H1 (cell line): ENCODE measurements at regions not wholly inside any gene's neighbourhood (a gene's known extent, or its start where the extent isn't known, plus 50 kb on each side); places are given as distances from the start of the nearest gene placed in this dataset.

Experiments used
- CTCF ChIA-PET: fragments of 300-600 bp; sonication (Branson Sonifier 250); formaldehyde crosslinking; loops from one replicate; lab custom pipeline; 2021; ENCODE audit not compliant: partially characterized antibody; lab: Charles Lee
- POLR2A ChIA-PET: fragments of 300-600 bp; sonication (Branson Sonifier 250); formaldehyde crosslinking; loops from one replicate; lab custom pipeline; 2021; ENCODE audit warnings: inconsistent platforms; ENCODE audit not compliant: partially characterized antibody; lab: Charles Lee
- DNase-seq, 2 experiments: peaks; one replicate each; pipeline versions ENCODE4 v3.0.0 to v3.0.0-alpha.2; 2010 to 2022; ENCODE audit warnings: low spot score in 2 of 2, low read depth in 1 of 2, mixed read lengths in 1 of 2
- FAIRE-seq: peaks from 2 replicates; lab custom pipeline; 2011; peaks lifted over from hg19 to GRCh38; lab: Jason Lieb, UNC
- H2AFZ ChIP-seq: 2 replicates; pipeline ENCODE4 v1.8.1; 2012; ENCODE audit warnings: low read length, inconsistent platforms
- H2AK5ac ChIP-seq: 2 replicates; pipeline ENCODE4 v1.6.1; 2013; ENCODE audit warnings: low read depth, low read length
- H2BK120ac ChIP-seq: replicated peaks from 2 replicates; pipeline ENCODE3; 2013; ENCODE audit warnings: low read depth, low read length, inconsistent platforms
- H2BK12ac ChIP-seq: 2 replicates; pipeline ENCODE4 v1.6.1; 2013; ENCODE audit warnings: low read depth, low read length
- H2BK15ac ChIP-seq: 2 replicates; pipeline ENCODE4 v1.6.1; 2013; ENCODE audit warnings: low read length
- H2BK20ac ChIP-seq: 2 replicates; pipeline ENCODE4 v1.6.1; 2013; ENCODE audit warnings: low read length
- H2BK5ac ChIP-seq: 2 replicates; pipeline ENCODE4 v1.6.1; 2013; ENCODE audit warnings: low read depth, low read length
- H3K14ac ChIP-seq: 2 replicates; pipeline ENCODE4 v1.6.1; 2013; ENCODE audit warnings: inconsistent platforms; ENCODE audit not compliant: insufficient read length
- H3K18ac ChIP-seq: 2 replicates; pipeline ENCODE4 v1.6.1; 2013; ENCODE audit warnings: low read length; ENCODE audit errors: extremely low read depth
- H3K23ac ChIP-seq: 2 replicates; pipeline ENCODE4 v1.6.1; 2013; ENCODE audit warnings: inconsistent platforms; ENCODE audit not compliant: insufficient read length
- H3K23me2 ChIP-seq: 2 replicates; pipeline ENCODE4 v1.6.1; 2013; ENCODE audit warnings: low read depth, low read length
- H3K27ac ChIP-seq: 2 replicates; pipeline ENCODE4 v1.6.1; 2011; ENCODE audit warnings: low read depth, low read length, inconsistent platforms
- H3K27me3 ChIP-seq, 4 experiments: replicated peaks in 1 of 4; 1 replicate in 1 of 4; 2 replicates in 3 of 4; pipeline versions ENCODE4 v1.6.1 to v1.8.1; 2011 to 2013; ENCODE audit warnings: low read length in 3 of 4, mild to moderate bottlenecking in 3 of 4, inconsistent platforms in 2 of 4, mixed read lengths in 2 of 4, moderate library complexity in 1 of 4; ENCODE audit not compliant: control insufficient read depth in 3 of 4, insufficient read depth in 3 of 4; ENCODE audit errors: extremely low read depth in 1 of 4
- H3K36me3 ChIP-seq, 4 experiments: 2 replicates each; pipeline versions ENCODE4 v1.6.1 to v1.8.1; 2011 to 2013; ENCODE audit warnings: mild to moderate bottlenecking in 4 of 4, low read length in 3 of 4, moderate library complexity in 2 of 4, control low read depth in 1 of 4, inconsistent platforms in 1 of 4; ENCODE audit not compliant: insufficient read depth in 4 of 4, control insufficient read depth in 2 of 4
- H3K4ac ChIP-seq: replicated peaks from 2 replicates; pipeline ENCODE3; 2013; ENCODE audit warnings: low read length, low read depth, mixed read lengths, inconsistent platforms; ENCODE audit not compliant: insufficient read length
- H3K4me1 ChIP-seq, 4 experiments: replicated peaks in 1 of 4; 1 replicate in 1 of 4; 2 replicates in 3 of 4; pipeline versions ENCODE4 v1.6.1 to v1.8.1; 2011 to 2013; ENCODE audit warnings: low read length in 3 of 4, inconsistent platforms in 2 of 4, mixed read lengths in 1 of 4; ENCODE audit not compliant: insufficient read depth in 4 of 4, control insufficient read depth in 3 of 4
- H3K4me2 ChIP-seq, 2 experiments: 2 replicates each; pipeline versions ENCODE4 v1.6.1 to v1.8.1; 2011 to 2013; ENCODE audit warnings: low read depth in 2 of 2, low read length in 2 of 2, control low read depth in 1 of 2, inconsistent platforms in 1 of 2, mild to moderate bottlenecking in 1 of 2; ENCODE audit not compliant: insufficient read depth in 1 of 2
- H3K4me3 ChIP-seq, 4 experiments: fragments of 200-600, 300-600 bp in 1 of 4; sonication (generic), shearing (Covaris generic), sonication (Bioruptor Twin) in 1 of 4; 2 replicates each; pipeline versions ENCODE4 v1.5.1 to v1.8.1; 2011 to 2016; ENCODE audit warnings: low read length in 4 of 4, low read depth in 3 of 4, control low read depth in 2 of 4, inconsistent platforms in 2 of 4, mild to moderate bottlenecking in 2 of 4, mixed read lengths in 1 of 4, moderate library complexity in 1 of 4; ENCODE audit not compliant: insufficient read depth in 2 of 4; ENCODE audit errors: extremely low read depth in 1 of 4
- H3K56ac ChIP-seq: replicated peaks from 2 replicates; pipeline ENCODE3; 2013; ENCODE audit warnings: low read depth, mild to moderate bottlenecking, mixed read lengths, low read length, inconsistent platforms; ENCODE audit not compliant: insufficient read length
- H3K79me1 ChIP-seq: 2 replicates; pipeline ENCODE4 v1.6.1; 2013; ENCODE audit warnings: low read depth, low read length, control low read depth
- H3K79me2 ChIP-seq, 2 experiments: 2 replicates each; pipeline versions ENCODE4 v1.6.1 to v1.8.1; 2012 to 2013; ENCODE audit warnings: low read length in 2 of 2, mild to moderate bottlenecking in 2 of 2, inconsistent platforms in 1 of 2; ENCODE audit not compliant: insufficient read depth in 2 of 2, control insufficient read depth in 1 of 2
- H3K9ac ChIP-seq, 4 experiments: replicated peaks in 1 of 4; 1 replicate in 1 of 4; 2 replicates in 3 of 4; pipeline versions ENCODE4 v1.6.1 to v1.8.1; 2011 to 2013; ENCODE audit warnings: low read depth in 3 of 4, low read length in 3 of 4, control low read depth in 2 of 4, mild to moderate bottlenecking in 2 of 4, moderate library complexity in 2 of 4, inconsistent platforms in 1 of 4; ENCODE audit errors: extremely low read depth in 1 of 4
- H3K9me3 ChIP-seq, 2 experiments: 2 replicates each; pipeline versions ENCODE4 v1.6.1 to v1.8.1; 2012 to 2013; ENCODE audit warnings: mild to moderate bottlenecking in 2 of 2, moderate library complexity in 2 of 2, control low read depth in 1 of 2, inconsistent platforms in 1 of 2, low read depth in 1 of 2, low read length in 1 of 2, mixed read lengths in 1 of 2; ENCODE audit not compliant: insufficient read depth in 2 of 2
- H4K20me1 ChIP-seq, 2 experiments: replicated peaks in 1 of 2; 2 replicates each; pipeline versions ENCODE3 to v1.8.1; 2011 to 2013; ENCODE audit warnings: inconsistent platforms in 2 of 2, low read length in 2 of 2, mild to moderate bottlenecking in 1 of 2; ENCODE audit not compliant: insufficient read depth in 2 of 2, control insufficient read depth in 1 of 2
- H4K5ac ChIP-seq: 2 replicates; pipeline ENCODE4 v1.6.1; 2013; ENCODE audit warnings: low read length, low read depth, mixed read lengths, inconsistent platforms; ENCODE audit not compliant: insufficient read length
- H4K8ac ChIP-seq: 2 replicates; pipeline ENCODE4 v1.8.0; 2013; ENCODE audit warnings: mild to moderate bottlenecking, moderate library complexity, low read length, inconsistent platforms; ENCODE audit not compliant: insufficient read depth; ENCODE audit errors: extremely low read depth
- H4K91ac ChIP-seq: replicated peaks from 2 replicates; pipeline ENCODE3; 2013; ENCODE audit warnings: low read length, mixed read lengths, inconsistent platforms; ENCODE audit not compliant: insufficient read length
- CBX8 ChIP-seq: fragments of 300-800, 300-1000 bp; sonication (generic); IDR thresholded peaks from 2 replicates; pipeline ENCODE4 v1.7.1; 2016; ENCODE audit warnings: low read depth, low read length, borderline replicate concordance
- CHD2 ChIP-seq: IDR thresholded peaks from 2 replicates; pipeline ENCODE4 v1.6.1; 2012; ENCODE audit warnings: low read length, improper control_type of control experiment
- HDAC6 ChIP-seq: IDR thresholded peaks from one replicate; pipeline ENCODE4 v1.7.1; 2012; ENCODE audit warnings: low read depth, mild to moderate bottlenecking, inconsistent platforms, low read length, moderate library complexity
- POLR2A ChIP-seq, 2 experiments: IDR thresholded peaks; 1 replicate in 1 of 2; 2 replicates in 1 of 2; pipeline ENCODE4 v1.6.1; 2011; ENCODE audit warnings: low read depth in 2 of 2, low read length in 2 of 2, mild to moderate bottlenecking in 2 of 2; ENCODE audit errors: control extremely low read depth in 1 of 2
- RXRA ChIP-seq: IDR thresholded peaks from 2 replicates; pipeline ENCODE4 v1.6.1; 2011; ENCODE audit warnings: low read depth, mild to moderate bottlenecking, low read length, moderate library complexity; ENCODE audit not compliant: insufficient read depth
- SIN3A ChIP-seq, 2 experiments: IDR thresholded peaks in 1 of 2; conservative IDR thresholded peaks in 1 of 2; 2 replicates each; pipeline ENCODE4 v1.6.1; 2011 to 2012; ENCODE audit warnings: low read length in 2 of 2, improper control_type of control experiment in 1 of 2, low read depth in 1 of 2, mild to moderate bottlenecking in 1 of 2
- SIRT6 ChIP-seq: IDR thresholded peaks from one replicate; pipeline ENCODE4 v1.7.1; 2012; ENCODE audit warnings: low read length, inconsistent platforms
- SRF ChIP-seq: IDR thresholded peaks from 2 replicates; pipeline ENCODE4 v1.6.1; 2011; ENCODE audit warnings: mild to moderate bottlenecking, low read depth, low read length, moderate library complexity

GRCh38 chr7:119090851-119091250 is 866.3 kb downstream of the ANKRD7 start:
- ChIA-PET CTCF (no interaction called here), POLR2A (no interaction called here)
- Histone ChIP-seq H3K4me2 (no peak overlapping the region), H2AK5ac (no peak overlapping the region), H3K56ac (no peak overlapping the region), H4K91ac (no peak overlapping the region), H3K4ac (no peak overlapping the region), H3K18ac (no peak overlapping the region), H2BK120ac (no peak overlapping the region), H4K5ac (no peak overlapping the region), H3K14ac (no peak overlapping the region), H4K8ac (no peak overlapping the region), H3K4me1 (no peaks in the 10 kb centered on the region), H2BK20ac (no peak overlapping the region), H3K23me2 (no peaks in the 10 kb centered on the region), H3K23ac (no peak overlapping the region), H3K9me3 (peaks cover 10 to 11% of the 10 kb centered on the region in 2 experiments; a peak in 3 of 4 replicates), H3K27me3 (no peaks in the 10 kb centered on the region), H2AFZ (no peak overlapping the region), H3K27ac (no peak overlapping the region), H3K4me3 (no peak overlapping the region), H3K36me3 (peaks cover 0 to 6% (median 0%) of the 10 kb centered on the region in 4 experiments; a peak in 2 of 8 replicates), H3K79me2 (no peaks in the 10 kb centered on the region), H3K79me1 (no peaks in the 10 kb centered on the region), H2BK15ac (no peak overlapping the region), H4K20me1 (no peaks in the 10 kb centered on the region), H2BK5ac (no peak overlapping the region), H2BK12ac (no peak overlapping the region), H3K9ac (no peak overlapping the region)
- TF ChIP-seq HDAC6, result no peak
- TF ChIP-seq SRF, result no peak
- TF ChIP-seq SIN3A (conservative IDR thresholded peaks at IDR 0.05 in 1 of 2, IDR thresholded peaks at IDR 0.05 in 1 of 2; ENCODE audit: low read depth in 1 of 2, low read length in 2 of 2), result no peak
- no peak for TF ChIP-seq CBX8
- TF ChIP-seq RXRA, result no peak
- no peak for TF ChIP-seq POLR2A (IDR thresholded peaks at IDR 0.05; ENCODE audit: control extremely low read depth in 1 of 2, low read depth in 2 of 2, low read length in 2 of 2)
- TF ChIP-seq CHD2, result no peak
- TF ChIP-seq SIRT6, result no peak
- FAIRE-seq (no peak), DNase-seq (no peak)
